ENCODE measurements at regions not wholly inside any gene's neighbourhood (a gene's known extent, or its start where the extent isn't known, plus 50 kb on each side); places are given as distances from the start of the nearest gene placed in this dataset.

GRCh38 chr11:96885405-96885804, 495.6 kb downstream of the JRKL start:
- DNase-seq (ENCODE audit: low read depth), result no peak

- DNase-seq (ENCODE audit: low read depth), result no peak
Measured at GRCh38 chr11:96885912-96886311, 496.1 kb downstream of the JRKL start.

GRCh38 chr11:96893988-96894387, 504.2 kb downstream of the JRKL start:
- no peak for DNase-seq (ENCODE audit: low read depth)

DNA sequence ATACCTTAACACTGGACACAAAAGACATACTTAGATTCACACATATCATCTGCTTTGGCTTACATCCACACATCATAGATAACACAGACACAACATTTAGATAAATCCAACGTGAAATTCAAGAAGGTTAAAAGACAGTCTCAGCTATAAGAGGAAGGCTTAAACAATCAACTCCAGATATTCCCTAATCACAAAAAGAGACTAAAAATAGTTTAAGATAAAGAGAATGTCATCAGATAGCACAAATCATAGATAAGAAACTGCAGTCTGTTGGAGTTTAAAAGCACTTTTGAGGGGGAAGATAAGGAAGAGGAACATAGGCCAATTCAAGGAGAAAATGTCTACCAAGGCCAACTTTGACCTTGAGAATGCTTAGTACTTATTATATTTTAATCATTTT, 504.8 kb downstream of the JRKL start:
- DNase-seq (ENCODE audit: low read depth), result no peak

DNA sequence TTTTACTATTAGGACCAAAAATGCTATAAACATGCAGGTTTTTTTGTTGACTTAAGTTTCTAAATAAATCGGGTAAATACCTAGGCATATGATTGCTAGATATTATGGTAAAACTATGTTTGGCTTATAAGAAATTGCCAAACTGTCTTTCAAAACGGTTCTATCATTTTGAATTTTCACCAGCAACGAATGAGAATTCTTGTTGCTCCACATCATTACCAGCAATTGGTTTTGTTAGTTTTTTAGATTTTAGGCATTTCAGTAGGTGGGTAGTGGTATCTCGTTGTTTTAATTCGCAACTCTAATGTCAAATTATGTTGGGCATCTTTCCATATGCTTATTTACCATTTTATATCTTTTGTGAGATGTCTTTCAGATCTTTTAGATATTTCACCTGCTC, 510.2 kb downstream of the JRKL start:
- no peak for DNase-seq (ENCODE audit: low read depth)

- peak; percentile 2 for DNase-seq (ENCODE audit: low read depth)
Measured at GRCh38 chr11:96905143-96905542, 515.3 kb downstream of the JRKL start.

GRCh38 chr11:96905663-96906062, 515.9 kb downstream of the JRKL start:
- DNase-seq (ENCODE audit: low read depth), result no peak

GRCh38 chr11:96906476-96906875, 516.7 kb downstream of the JRKL start:
- DNase-seq (ENCODE audit: low read depth), result no peak

- no peak for DNase-seq (ENCODE audit: low read depth)
Measured at GRCh38 chr11:96925862-96926261, 536.0 kb downstream of the JRKL start.

DNA sequence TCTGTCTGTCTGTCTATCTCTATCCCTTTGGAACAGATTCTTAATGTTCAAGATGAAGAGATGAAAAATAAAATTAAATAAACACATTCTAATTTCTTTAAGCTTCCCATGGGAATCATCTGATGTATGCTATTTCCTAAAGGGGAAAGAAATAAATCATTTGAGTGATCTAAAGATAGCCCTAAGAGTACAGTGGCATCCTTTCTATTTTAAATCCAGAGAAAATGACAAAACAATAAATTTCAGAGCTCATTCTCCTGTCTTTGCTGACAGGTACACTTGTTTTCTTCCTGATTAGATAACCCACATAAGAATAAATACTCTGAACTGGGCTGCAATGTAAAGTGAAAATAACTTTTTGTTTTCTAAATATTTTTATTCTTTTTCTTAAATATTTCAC, 550.4 kb downstream of the JRKL start:
- DNase-seq (ENCODE audit: low read depth), result no peak

DNA sequence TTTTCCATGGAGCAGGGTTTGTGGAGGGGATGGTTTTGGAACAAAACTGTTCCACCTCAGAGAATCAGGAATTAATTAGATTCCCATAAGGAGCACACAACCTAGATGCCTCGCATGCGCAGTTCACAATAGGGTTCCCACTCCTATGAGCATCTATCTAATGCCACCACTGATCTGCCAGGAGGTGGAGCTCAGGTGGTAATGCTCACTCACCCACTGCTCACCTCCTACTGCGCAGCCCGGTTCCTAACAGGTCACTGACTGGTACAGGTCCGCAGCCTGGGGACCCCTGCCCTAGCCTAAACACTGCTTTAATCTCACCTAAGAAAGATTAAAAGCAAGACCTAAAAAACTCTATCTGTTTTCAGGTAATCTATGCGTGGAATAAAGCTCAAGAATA, 553.0 kb downstream of the JRKL start:
- no peak for DNase-seq (ENCODE audit: low read depth)

GRCh38 chr11:96943970-96944369, 554.2 kb downstream of the JRKL start:
- no peak for DNase-seq (ENCODE audit: low read depth)

GRCh38 chr11:96948066-96948465, 558.3 kb downstream of the JRKL start:
- DNase-seq (ENCODE audit: low read depth), result no peak

DNA sequence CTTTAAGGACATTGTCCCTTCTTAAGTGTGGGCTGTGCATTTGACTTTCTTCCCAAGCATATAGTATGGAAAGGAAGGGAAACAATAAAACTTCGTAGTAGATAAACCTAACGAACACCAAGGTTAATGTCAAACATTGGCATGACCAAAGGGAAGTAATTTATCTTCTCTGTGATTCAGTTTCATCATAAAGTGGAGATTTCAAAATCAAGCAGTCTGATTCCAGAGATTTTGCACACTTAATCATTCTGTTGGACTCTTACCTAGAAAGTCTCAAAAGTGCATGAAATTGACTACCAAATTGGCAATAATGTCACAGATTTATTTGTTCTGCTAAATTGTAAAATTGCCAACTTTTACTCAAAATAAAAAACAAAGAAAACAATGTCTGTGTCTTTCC, 559.7 kb downstream of the JRKL start:
- no peak for DNase-seq (ENCODE audit: low read depth)

- DNase-seq (ENCODE audit: low read depth), result no peak
Measured at GRCh38 chr11:96954587-96955242, 564.9 kb downstream of the JRKL start.

DNA sequence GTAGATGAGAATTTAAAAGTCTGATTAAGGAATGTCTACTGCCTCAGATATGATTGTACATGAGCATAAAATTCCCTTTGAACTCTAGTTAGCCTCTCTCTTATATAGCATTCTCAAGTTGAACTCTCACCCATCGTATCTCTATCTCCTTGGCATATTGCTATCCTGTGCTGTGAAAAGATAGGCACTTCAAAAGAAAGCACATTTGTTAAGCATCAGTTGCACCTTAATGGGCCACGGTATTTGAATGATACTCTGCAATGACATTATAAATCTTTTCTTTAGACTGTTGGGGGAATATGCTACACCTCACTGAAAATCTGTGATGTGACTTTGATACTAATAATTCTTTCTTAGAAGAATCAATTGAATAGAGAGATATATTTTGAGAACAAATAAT, 570.7 kb downstream of the JRKL start:
- no peak for DNase-seq (ENCODE audit: low read depth)

GRCh38 chr11:96960926-96961325, 571.1 kb downstream of the JRKL start:
- DNase-seq (ENCODE audit: low read depth), result peak; percentile 51

DNA sequence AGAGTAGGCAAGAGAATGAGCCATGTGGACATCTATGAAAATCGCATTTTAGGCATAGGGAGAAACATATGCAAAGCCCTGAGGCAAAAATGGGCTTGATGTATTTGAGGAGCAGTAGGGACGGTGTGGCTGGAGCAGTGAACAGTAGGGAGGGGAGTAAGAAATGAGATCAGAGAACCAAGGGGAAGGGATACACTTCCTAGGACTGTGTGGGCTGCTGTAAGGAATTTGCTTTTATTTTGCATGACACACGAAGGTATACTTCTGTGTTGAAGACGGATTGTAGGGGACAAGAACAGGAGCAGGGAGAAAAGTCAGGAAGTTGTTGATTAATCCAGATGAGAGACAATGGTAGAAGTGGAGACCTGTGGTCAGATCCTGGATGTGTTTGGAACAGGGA, 572.1 kb downstream of the JRKL start:
- no peak for DNase-seq (ENCODE audit: low read depth)

DNA sequence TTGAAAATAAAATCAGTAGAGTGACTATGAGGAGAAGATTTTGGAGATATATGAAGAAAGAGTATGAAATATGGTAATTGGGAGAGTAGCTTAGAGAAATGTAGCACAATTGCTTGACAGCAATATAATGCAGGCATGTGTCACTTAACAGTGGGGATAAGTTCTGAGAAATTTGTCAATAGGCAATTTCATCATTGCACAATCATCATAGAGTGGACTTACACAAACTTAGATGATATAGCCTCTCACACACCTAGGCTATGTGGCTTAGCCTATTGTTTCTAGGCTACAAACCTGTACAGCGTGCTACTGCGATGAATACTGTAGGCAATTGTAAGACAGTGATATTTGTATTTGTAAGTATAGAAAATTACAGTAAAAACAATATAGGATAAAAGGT, 573.6 kb downstream of the JRKL start:
- no peak for DNase-seq (ENCODE audit: low read depth)

- no peak for DNase-seq (ENCODE audit: low read depth)
Measured at GRCh38 chr11:96964661-96965060, 574.8 kb downstream of the JRKL start.

GRCh38 chr11:96967616-96968015, 577.8 kb downstream of the JRKL start:
- peak; percentile 37 for DNase-seq (ENCODE audit: low read depth)

- peak; percentile 38 for DNase-seq (ENCODE audit: low read depth)
Measured at GRCh38 chr11:96969251-96969650, 579.4 kb downstream of the JRKL start.

DNA sequence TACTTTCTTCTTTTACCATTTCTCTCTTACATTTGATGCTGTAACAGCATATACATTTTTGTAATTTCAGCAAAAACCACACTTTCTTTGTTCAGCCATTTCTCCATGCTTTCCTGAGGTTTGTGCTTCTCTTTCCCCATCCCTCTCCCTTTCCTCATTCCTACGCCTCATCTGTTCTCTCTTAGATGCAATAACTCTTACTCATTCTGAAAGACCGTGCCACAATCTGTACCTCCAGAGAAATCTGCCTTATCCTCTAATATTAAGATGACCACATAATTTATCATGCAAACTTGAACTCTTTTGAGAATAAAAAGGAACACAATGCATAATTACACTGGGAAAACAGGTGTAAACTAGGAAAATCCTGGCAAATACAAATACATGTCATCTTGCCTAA, 588.9 kb downstream of the JRKL start:
- DNase-seq (ENCODE audit: low read depth), result peak; percentile 39

DNA sequence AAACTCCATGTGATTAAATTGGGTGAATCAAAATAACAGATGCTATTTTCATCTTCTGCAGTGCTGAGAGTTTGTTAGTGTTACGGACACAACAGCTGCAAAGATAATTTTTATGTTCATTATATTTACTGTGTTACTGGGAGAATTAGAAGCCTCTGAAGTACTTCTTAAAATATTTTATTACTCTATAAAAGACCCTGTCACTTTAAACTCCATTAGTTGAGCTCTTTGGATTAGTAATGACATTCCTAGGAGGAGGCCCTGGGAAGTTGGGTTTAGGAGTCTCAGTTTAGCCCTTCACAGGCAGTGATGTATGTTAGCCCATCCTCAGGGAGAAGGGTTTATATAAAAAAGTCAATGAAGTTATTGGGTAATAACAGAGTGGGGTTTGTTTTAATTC, 596.7 kb downstream of the JRKL start:
- DNase-seq (ENCODE audit: low read depth), result peak; percentile 49

Measured in myocyte (in vitro differentiated cells).